Activated CD4-positive, alpha-beta T cell treated with anti-CD3 and anti-CD28 coated beads for 1 hour (primary cell): ENCODE measurements at regions not wholly inside any gene's neighbourhood (a gene's known extent, or its start where the extent isn't known, plus 50 kb on each side); places are given as distances from the start of the nearest gene placed in this dataset.

Source experiments
- DNase-seq: peaks from one replicate; pipeline ENCODE4 v3.0.0-alpha.2; 2020

DNA sequence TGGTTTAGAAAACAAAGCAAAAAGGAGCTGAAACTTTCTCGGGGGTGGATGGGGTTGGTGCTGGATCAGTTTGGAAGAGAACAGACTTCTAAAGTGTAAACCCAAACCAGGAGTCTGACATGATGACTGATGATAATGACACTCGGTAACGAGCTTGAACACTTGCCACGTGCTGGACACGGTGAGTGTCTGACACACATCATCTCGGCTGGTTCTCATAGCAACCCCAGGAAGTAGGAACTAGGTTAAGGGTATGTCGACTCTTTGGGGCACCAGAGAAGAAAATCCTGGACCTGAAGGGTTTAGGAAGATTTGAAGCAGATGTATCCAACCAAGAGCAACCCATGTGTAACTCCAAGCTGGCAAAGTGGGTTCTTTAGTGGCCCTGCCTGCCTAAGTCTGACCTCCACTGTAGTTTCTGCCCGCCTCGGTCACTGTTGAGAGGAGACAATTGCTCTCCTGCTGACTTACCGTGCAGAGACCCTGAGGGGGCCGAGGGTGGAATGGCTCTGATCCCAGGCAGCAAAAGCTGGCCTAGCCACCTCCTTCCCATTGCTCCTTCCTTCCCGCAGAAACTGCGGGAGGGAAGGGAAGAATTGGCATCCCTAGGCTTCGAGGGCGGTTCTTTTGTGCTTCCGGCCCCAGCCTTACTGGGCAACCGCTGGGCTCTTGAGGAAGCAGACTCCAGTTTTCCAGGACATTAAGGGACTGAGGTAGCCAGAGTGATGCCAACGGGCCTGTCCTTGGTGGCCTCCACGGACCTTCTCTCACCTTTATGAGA, 156.0 kb downstream of the TOMM20 start:
- no peak for DNase-seq

- DNase-seq, result no peak
Observed at GRCh38 chr1:234971586-234972297, 156.9 kb downstream of the TOMM20 start.

- DNase-seq, result no peak
Observed at GRCh38 chr1:234970731-234971476, 157.7 kb downstream of the TOMM20 start.

GRCh38 chr1:234970401-234970730, 158.3 kb downstream of the TOMM20 start:
- no peak for DNase-seq

DNA sequence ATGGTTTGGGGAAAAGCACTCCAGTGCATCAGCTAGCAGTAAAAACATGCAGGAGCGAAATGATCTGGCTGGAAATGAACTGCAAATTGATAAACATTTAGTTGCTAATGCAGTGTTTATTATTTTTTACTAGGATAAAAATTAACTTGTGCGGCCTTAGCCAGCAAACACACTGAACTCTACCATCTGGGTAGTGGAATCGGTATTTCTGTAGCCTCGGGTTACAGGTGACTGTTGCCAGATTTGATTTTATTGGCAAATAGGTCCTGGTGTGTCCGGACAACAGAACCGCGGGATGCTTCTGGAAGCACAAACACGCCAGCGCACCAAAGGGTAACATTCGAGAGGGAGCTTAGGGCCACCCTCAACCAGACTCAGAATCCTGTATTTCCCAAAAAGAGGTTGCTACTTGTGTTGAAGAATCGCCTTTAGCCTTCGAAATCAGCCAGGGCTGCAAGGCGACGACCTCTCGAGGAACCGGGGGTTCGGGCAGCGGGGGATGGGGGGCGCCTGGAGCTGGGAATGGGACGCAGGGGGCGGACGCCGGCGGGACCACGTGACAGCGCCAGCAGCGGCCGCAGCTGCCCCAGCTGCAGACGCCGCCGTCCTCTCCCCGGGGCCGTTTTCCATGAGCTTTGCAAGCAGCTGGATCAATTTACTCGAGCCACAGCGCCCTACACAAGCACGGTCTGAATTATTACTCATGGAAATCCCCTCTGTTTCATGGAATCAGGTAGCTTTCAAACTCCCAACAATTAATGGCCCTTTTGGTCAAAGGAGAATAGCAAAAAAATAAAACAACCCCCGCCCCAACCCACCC, 158.8 kb downstream of the TOMM20 start:
- no peak for DNase-seq

DNA sequence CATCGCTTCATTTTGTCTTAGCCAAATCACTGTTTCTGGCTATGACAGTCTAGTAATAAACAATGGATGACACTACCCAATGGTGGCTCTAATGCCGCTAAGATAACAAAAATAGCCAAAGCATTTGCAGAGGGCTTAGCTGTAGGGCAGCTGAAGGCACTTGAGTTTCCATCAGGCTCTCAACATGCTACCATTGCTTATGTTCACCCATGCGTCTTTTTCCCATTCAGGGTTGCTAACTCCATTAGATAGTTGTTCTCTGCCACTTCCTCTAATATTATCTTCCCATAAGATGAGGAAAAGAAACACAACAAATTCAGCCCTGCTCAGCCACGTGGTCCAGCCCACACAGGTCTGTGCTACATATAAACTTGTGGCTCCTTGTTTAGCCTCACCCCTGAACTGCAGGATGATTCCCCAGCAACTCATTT, 159.6 kb downstream of the TOMM20 start:
- DNase-seq, result no peak

- no peak for DNase-seq
Observed at GRCh38 chr1:234968451-234968850, 160.2 kb downstream of the TOMM20 start.

GRCh38 chr1:234967121-234967520, 161.5 kb downstream of the TOMM20 start:
- DNase-seq, result no peak

DNA sequence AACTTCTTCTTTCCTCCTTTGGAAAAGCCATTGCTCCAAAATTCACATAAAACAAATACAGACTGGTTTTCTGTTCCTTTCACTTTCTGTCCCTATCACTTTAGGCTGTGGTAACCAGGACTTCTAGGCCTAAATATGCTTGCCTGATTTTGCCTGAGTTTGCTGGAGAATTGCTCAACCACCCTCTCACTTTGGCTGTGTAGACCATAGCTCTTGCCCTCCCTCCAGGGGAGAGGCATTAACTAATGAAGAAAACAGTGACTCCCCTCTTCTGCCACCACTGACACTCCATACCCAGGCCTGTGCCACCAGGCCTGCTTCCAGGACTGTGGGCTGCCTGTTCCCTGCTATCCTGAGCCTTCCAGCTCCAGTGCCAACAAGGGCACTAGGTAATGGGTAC, 163.5 kb downstream of the TOMM20 start:
- no peak for DNase-seq

- no peak for DNase-seq
Observed at GRCh38 chr1:234963904-234964702, 164.5 kb downstream of the TOMM20 start.

GRCh38 chr1:234963180-234963903, 165.3 kb downstream of the TOMM20 start:
- peak; percentile 74 for DNase-seq

DNA sequence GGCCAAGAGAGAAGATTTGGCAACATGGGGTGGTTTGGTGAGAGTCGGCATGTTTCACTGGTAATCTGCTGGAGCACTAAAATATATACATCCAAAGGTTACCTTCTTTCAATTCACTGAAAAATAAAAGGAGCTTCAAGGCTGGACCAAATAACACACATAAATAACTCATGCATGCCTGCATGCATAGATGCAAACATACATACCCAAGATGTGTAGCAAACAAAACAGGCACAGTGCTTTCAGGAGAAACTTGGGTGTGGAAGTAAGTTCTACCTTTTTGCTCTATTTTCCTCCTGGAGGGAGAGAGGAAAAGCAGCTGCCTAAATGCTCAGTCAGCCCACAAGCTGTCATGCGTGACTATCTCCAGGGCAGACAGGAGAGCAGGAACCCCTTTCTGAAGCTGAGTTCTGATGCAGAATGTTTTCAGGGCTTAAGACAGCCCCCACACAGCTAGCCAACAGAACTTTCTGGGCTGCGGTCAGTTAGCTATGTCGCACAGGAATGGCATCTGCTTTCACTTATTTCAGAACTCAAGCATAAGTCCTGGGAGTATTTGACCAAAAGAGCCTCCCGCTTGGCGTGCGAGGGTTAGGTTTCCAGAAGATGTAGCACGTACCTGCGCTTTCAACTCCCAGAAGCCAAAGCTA, 166.2 kb downstream of the TOMM20 start:
- DNase-seq, result no peak

GRCh38 chr1:234961456-234962339, 166.9 kb downstream of the TOMM20 start:
- DNase-seq, result no peak

GRCh38 chr1:234960722-234961455, 167.7 kb downstream of the TOMM20 start:
- DNase-seq, result no peak

DNA sequence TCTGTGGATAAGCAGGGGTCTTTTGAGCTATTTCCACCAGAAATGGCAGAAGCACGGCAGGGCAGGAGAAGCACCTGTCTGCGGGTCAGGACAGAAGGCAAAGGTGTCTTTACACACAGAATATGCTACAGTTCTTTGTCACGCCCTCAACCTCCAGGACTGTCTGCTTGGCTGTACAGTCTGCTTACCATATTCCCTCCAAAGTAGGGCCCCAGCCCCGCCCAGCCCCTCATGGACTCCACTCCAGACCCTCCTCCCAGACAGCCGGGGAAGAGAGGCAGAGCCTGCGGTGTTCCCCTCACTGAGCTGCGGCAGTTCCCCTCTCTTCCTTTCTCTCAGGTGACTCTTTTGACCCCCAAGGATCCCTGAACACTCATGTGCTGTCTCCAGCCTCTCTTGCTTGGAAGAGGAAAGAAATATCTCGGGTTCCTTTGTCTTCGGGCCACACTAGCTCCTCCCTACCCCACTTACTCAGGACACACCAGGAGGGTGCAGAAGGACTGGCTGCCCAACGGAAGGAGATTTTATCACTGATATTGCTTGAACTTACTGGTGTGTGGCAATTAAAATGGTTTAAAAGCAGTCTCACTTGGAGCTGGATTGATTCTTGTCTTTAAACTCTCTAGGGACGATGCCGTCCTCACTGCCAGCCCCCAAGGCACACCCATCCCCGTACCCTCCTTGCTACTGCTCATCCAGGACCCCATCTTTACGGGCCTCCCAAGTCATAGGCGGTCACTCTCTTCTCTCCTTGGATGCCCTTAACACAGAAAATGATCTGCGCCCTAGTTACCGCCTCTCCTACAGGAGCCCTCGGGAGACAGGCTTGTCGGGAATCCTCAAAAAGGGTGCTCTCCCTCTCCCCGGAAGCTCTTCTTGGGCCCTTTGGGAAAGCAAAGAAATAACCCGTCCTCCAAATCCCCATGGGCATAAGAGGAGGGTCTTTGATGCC, 169.7 kb downstream of the TOMM20 start:
- DNase-seq, result no peak

DNA sequence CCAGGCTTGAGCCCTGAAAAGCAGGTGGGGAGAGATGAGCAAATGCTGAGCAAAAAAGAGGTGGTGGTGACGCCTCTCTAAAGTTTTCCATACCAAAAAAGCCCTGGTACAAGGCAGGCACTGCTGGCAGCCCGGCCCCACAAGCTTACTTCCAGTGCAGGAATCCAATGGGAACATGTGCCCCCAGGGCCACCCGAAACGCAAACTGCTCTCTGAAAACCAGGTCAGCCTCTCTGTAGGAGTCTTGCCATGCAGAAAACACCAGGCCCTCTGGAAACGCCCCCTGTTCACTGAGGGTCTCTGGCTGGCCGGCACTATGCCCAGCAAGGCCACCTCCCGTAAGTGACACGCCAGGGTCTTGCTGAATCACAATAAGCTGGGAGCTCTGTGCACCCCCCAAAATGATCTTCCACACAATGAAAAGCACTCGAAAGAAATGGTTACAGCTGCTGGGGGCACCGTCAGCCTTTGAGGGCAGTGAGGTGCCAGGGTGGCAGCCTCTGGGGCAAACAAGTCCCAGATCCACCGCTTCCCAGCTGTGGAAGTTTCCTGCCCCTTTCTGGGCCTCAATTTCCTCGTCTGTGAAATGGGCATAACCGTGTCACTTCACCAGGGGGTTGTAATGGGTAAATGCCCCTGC, 170.5 kb downstream of the TOMM20 start:
- no peak for DNase-seq
